HG03025 (cell line): ENCODE measurements at regions not wholly inside any gene's neighbourhood (a gene's known extent, or its start where the extent isn't known, plus 50 kb on each side); places are given as distances from the start of the nearest gene placed in this dataset.
"Not testable (repeated sequence)": the region's sequence is repeated elsewhere in the genome, so short reads cannot be mapped to it uniquely, and the experiment has no call there.

Experiments used
- ATAC-seq: cut with Tn5 transposase; IDR thresholded peaks from one replicate; pipeline ENCODE4 v1.9.1; 2021; ENCODE audit warnings: mild to moderate bottlenecking, moderate library complexity; ENCODE audit not compliant: unreplicated experiment, low FRiP score

DNA sequence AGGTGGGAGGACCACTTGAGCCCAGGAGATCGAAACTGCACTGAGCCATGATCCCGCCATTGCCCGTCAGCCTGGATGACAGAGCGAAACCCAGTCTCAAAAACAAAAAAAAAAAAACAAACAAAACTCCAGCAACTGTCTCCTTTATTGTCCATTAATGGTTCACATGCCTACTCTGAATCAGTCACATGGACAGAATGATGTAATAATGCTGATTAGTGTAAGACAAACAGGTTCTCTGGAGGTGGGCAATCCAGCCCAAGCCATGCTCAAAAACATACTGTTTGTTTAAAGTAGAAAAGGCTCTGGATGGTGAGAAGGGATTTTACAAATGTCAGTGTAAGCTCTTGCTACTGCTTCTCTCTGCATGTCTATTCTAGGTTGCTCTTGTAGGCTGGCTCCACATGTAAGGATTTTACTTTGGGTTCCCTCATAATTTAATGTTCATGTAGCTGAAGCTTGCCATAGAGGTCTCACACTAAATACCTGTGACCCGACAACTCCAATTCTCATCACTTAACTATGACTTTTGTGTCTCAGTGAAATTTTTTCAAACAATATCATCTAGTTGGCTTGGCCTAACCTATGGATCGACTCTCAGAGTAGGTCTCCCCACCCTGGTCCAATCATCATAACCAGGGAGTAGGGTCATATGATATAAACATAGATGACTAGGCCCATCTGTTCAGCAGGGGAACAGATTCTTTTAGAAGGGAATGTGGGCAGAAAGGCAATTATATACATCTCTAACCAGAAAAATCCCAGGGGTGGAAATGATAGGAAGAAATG lies 83.9 kb upstream of the SLC39A10 start:
- no peak for ATAC-seq

DNA sequence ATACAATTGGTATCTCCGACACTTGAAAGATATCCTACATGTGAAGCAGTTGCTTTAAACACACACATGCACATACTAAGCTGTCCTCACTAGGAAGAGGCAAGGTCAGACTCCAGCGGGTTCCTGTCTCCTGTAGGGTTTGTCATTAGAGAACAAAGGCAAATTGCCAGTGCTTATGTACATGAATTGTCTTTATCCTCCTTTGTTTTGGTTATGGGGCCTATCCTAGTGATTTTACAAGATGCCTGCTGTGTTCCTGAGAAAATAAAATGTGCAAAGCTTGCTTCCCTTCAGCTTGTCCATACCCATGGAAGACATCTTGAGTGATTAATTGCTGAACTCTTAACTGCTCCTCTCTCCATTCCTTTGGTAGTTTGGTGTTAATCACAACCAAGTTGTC lies 86.7 kb upstream of the SLC39A10 start:
- ATAC-seq: no peak

DNA sequence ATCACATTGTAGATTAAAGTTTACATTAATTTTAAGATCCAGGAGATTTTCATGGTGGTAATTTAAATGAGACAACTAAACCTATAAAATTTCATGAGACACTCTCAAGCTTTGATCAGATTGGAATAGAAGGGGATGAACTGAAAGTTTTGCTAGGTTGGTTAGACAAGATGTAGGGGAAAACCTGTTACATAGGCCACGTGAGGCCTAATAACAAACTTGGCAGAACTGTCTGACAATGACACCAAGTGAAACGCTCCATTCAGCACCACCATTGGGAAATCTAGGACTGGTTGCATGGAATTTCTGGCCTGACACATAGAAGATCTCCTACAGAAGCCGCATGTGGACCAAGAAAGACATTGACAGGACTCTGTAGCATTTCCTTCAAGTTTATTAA lies 87.8 kb upstream of the SLC39A10 start:
- no peak for ATAC-seq

DNA sequence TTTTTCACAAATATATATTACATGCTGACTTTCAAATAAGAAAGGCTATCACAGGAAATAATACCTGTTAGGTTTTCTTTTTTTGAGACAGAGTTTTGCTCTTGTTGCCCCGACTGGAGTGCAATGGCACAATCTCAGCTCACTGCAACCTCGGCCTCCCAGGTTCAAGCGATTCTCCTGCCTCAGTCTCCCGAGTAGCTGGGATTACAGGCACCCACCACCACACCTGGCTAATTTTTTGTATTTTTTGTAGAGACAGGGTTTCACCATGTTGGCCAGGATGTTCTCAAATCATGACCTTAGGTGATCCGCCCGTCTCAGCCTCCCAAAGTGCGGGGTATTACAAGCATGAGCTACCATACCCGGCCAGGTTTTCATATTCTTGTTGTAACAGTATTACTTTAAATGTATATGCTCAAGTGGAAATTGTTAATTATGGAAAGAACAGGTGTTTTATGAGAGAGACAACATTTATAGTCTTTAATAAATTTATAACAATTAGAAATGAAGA lies 92.3 kb upstream of the SLC39A10 start:
- not testable (repeated sequence) for ATAC-seq

DNA sequence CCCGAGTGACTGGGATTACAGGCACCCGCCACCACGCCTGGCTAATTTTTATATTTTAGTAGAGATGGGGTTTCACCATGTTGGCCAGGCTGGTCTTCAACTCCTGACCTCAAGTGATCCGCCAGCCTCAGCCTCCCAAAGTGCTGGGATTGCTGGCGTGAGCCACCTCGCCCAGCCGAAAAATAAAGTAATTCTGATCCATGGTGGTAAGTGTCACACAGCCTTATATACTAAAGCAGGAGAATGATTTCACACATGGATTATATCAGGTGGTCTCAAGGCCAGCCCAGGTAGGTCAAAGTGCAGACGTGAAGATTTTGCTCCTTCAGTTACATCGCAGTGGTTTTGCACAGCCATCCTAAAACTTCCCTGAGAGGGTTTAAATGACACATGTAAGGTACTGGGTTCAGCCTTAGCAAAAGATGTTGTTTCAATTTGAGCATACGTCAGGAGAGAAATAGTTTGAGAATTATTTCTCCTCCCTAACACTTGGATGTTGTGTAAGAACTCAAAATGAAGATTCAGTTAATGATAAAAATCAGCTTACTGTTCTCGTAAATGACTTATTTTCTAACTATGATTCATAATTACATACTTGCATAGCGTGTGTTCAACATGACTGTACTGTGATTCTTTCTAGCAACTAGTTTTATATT lies 93.0 kb upstream of the SLC39A10 start:
- ATAC-seq: no peak

DNA sequence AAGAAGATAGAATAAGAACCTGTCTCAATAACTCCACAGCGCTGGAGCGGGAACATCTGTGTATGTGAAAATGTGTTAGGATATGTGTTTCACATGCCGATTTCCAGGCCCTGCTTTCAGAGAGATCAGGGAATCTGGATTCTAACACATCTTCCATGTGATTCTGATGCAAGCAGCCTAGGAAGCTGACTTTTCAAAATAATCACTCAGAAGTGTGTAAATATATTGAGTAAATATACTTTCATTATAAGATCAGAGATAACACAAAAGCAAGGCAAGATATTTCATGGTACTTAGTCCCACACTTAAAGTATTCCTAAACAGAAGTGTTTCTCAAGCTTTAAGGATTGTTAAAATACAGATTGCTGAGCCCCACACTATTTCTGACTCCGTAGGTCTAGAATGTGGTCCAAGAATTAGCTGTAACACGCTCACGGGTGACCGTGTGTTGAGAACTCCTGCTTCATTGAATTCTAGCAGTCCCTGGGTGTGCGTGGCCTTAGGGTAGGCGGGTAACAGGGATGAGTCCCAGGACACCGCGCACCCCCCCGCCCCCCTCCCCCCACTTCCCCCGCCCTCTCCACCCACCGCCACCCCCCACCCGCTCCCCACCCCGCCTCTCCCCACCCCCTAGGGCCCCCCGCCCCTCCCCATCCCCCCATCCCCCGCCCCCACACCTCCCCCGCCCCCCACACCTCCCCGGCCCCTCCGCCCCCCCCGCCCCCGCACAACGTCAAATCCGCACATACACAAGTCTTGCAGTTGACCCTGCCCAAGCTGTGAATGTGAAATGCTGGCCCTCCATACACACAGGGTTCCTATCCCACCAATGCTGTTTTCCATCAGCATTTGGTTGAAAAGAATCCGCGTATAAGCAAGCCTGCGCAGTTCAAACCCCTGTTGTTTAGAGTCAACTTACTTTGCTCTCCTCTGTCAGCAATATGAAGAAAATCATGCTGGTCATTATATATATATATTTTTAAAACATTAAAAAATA lies 94.2 kb upstream of the SLC39A10 start:
- no peak for ATAC-seq

DNA sequence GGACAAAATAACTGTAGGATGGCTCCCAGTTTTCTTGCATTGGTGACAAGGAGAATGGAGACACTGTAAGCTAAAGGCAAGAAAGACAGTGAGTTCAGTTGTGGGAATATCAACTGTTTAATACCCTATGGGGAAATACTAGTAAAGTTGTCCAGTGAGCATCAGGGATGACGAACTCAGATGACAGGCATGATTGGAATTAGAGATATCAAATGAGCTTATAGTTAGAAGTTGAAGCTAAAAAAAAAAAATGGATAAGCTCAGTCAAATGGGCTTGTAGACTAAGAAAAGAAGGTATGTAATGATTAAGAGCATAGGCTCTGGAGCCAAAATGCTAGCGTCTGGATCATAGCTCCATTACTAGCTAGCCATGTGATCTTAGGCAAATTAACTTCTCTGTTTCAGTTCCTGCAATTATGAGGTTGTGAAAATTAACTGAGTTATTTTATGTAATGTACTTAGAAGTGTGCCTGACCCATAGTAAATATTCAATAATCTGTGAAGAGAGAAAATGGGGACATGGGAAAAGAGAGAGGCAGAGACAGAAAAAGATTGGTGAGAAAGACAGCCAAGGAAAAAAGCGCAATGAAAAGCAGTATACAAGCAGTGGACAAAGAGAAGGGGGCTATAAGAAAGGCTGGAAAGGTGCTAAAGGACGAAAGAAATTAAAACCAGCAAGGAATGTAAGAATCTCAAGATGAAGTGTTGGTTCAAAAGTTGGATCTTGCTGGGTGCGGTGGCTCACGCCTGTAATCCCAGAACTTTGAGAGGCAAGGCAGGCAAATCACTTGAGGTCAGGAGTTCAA lies 95.7 kb upstream of the SLC39A10 start:
- peak; percentile 50 for ATAC-seq

DNA sequence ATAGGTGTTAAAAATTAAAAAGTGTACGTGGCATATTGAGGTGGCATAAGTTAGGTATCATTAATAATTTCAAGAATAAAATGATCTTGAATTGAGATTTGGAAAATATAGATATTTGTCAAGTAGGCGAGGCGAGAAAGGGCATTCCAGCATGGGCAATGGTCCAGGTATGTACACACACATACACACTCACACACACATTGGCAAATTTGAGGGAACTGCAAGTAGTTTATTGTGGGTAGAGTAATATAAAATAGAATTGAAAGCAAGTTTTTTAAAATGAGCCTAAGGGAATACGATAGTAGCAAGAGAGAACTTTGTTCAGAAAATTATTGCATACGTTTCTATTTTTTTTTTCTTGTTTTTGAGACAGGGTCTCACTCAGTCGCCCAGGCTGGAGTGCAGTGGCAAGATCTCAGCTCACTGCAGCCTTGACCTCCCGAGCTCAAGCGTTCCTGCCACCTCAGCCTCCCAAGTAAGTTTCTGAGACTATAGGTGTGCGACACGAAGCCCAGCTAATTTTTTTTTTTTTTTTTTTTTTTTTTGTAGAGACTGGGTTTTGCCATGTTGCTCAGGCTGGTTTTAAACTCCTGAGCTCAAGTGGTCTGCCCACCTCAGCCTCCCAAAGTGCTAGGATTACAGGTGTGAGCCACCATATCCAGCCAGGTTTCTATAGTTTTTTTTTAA lies 96.7 kb upstream of the SLC39A10 start:
- ATAC-seq: no peak

DNA sequence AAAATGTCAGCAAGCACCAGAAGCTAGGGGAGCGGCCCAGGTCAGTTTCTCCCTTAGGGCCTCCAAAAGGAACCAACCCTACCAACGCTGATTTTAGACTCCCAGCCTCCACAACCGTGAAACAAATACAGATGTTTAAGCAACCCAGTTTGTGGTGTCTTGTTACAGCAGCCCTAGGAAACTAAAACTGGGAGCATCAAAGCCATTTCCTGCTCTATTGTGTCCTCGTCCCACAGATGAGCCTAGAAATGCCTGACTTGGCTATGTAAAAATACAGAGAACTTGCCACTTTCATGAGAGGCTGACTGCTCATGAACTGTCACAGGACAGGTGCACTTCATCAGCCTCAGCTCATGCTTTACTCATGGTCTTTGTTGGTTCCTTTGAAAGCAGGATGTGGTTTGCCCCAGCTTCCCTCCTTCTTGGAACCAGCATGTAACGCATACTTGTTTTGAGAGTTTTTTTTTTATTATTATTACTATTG lies 97.6 kb upstream of the SLC39A10 start:
- peak; percentile 82 for ATAC-seq

DNA sequence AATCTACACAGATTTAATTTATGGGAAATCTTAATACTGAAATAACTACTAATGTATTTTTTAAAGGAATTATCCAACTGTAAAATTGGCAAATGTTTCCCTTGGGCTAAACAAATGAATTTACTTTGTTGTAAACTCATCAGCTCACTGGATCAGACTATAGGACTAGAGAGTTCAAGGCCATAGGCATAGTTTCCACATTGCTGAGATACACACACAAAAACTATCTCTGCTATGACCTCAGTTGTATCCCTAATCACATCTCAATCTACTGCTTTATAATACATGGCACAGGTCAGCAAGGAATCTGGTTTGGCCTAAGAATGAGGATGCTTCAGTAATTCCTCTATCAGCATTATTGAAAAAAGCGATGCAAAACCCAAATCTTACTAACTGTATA lies 101.1 kb upstream of the SLC39A10 start:
- no peak for ATAC-seq

DNA sequence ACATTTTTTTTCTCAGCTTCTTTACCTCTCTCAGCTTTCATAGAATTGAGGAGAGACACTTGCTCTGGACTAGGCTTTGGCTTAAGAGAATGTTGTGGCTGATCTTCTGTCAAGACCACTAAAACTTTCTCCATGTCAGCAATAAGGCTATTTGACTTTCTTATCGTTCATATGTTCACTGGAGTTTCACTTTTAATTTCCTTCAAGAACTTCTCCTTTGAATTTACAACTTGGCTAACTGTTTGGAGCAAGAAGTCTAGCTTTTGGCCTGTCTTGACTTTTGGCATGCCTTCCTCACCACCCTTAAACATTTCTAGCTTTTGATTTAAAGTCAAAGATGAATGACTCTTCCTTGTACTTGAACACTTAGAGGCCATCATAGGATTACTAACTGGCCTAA lies 104.4 kb upstream of the SLC39A10 start:
- no peak for ATAC-seq

DNA sequence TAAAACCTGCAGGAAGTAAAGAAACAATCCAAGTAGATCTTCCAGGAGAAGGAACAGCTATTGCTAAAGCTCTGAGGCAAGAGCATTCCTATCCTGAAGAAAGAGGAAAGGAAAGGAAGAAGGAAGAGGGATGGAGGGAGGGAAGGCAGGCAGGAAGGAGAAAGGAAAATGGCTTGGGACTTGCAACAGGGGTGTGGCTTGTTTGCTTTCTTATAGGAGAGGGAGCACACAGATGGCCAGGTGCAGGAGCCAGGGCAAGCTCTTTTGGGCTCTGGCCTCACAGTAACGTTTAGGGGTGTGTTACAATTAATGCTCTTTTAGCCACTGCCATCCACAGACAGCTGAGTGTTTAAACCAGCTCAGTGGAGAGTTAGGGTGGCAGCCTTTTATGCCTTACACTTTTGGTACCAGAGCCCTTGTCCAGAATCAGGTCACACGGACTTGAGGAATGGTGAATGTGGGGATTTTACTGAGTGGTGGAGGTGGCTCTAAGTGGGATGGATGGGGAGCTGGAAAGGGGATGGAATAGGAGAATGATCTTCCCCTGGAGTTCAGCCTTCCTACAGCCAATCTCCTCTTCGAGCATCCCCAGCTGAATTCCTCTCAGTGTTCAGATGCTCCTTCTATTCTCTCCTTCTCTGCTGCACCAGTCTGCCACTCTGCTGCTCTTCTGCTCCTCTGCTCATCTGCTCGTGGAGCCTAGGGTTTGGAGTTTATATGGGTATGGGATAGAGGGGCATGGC lies 108.7 kb upstream of the SLC39A10 start:
- ATAC-seq: no peak

DNA sequence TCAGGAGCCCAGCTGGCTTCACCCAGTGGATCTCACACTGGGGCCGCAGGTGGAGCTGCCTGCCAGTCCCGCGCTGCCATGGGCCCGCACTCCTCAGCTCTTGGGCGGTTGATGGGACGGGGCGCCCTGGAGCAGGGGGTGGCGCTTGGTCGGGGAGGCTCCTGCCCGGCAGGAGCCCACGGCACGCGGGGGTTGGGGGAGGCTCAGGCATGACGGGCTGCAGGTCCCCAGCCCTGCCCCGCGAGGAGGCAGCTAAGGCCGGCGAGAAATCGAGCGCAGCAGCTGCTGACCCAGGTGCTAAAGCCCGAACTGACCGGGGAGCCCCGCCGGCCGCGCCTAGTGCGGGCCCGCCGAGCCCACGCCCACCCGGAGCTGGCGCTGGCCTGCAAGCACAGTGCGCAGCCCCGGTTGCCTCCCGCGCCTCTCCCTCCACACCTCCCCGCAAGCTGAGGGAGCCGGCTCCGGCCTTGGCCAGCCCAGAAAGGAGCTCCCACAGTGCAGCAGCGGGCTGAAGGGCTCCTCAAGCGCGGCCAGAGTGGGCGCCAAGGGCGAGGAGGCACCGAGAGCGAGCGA lies 109.7 kb upstream of the SLC39A10 start:
- ATAC-seq: not testable (repeated sequence)

DNA sequence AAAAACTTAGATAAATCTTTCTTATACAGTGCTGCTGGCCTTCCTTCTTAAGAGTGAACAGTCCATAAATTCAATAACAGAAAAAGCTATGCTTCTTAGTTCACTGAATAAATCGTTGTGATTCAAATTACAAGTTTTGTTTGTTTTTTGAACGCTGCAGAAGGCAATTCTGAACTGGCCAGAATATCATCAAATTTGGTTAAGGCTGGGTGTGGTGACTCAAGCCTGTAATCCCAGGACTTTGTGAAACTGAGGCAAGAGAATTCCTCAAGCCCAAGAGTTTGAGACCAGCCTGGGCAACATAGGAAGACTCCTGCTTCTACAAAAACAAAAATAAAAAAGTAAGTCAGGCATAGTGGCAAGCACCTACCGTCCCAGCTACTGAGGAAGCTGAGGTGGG lies 111.2 kb upstream of the SLC39A10 start:
- no peak for ATAC-seq

DNA sequence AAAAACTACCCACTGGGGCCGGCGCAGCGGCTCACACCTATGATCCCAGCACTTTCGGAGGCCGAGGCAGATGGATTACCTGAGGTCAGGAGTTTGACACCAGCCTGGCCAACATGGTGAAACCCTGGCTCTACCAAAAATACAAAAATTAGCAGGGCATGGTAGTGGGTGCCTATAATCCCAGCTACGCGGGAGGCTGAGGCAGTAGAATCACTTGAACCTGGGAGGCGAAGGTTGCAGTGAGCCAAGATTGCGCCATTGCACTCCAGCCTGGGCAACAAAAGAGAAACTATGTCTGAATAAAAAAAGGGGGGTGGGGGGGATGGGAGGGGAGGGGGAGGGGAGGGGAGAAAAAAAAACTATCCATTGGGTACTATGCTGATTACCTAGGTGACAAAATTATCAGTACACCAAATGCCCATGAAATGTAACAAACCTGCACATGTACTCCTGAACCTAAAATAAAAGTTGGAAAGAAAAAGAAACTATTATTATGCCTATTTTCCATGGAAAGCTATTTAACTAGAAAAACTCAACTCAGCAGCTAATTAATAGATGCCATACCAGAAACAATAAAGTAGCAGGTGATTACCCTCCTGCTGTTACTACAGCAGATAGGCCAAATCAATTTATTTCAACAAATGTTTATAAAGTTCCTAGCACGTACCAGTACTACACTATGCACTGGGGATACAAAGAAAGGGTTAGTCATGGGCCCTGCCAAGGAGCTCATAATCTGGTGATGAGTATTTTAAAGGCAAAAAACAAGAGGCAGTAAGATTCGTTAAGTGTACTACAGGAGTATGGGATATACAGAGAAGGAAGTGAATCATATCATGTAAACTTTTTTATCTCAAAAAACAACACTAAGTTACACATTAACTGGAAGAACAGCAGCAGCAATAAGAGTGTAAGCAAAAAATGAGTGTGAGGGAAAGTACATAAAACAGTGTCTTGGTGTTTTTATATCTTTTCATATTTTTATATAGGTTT lies 112.8 kb upstream of the SLC39A10 start:
- ATAC-seq: peak; percentile 78

DNA sequence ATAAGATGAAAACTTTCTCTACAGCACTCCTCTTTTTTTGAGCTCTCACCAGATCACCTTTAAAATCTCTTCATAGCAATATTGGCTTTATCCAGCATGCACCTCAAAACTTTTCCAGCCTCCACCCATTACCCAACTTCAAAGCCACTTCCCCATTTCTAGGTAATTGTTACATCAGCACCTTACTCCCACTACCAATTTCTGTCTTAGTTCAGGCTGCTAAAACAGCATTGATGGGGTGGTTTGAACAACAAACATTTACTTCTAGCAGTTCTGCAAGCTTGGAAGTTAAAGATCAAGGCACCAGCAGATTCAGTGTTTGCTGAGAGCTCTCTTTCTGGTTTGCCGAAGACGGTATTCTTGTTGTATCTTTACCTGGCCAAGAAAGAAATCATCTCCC lies 114.0 kb upstream of the SLC39A10 start:
- ATAC-seq: no peak

DNA sequence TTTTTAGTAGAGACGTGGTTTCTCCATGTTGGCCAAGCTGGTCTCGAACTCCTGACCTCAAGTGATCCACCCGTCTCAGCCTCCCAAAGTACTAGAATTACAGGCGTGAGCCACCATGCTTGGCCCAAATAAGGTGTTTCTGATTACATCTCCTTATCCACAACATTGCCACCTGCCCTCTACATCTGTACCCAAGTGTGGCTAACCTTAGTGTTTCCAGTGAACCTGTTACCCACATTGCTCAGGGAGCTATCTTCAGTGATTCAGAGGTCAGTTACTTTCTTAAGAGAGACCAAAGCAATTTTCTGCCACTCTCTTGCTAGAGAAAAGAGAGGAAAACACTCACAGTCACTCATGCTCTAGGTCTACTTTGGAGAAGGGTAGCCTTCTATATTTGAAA lies 115.0 kb upstream of the SLC39A10 start:
- ATAC-seq: no peak
